NCI-H345 (cell line): ENCODE measurements at regions not wholly inside any gene's neighbourhood (a gene's known extent, or its start where the extent isn't known, plus 50 kb on each side); places are given as distances from the start of the nearest gene placed in this dataset.
A peak's percentile ranks its signal among the peaks of the same experiment; 100 is the strongest.

Experiments
- DNase-seq: peaks from one replicate; lab custom pipeline; 2025; lab: John Stamatoyannopoulos, UW

DNA sequence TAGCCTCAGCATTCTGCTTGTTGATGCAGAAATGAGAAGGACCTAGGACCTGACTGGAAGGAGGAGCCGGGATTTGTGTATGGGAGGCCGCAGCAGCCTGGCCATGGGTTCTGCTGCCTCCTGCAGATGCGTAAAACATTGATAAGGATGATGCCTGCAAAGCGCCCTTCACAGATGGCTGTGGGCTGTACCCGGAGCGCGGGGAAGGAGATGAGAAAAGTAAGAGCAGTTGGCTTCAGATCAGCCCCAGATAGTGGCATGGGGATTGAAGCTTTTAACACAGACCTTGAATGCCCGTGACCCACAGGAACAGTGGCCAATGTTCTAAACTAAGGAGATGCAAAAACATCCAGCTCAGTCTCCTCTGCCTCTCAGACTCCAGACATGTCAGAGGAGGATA lies 136.4 kb upstream of the KCNG1 start:
- DNase-seq: no peak

GRCh38 chr20:51158226-51158625 lies 135.3 kb upstream of the KCNG1 start:
- no peak for DNase-seq

DNA sequence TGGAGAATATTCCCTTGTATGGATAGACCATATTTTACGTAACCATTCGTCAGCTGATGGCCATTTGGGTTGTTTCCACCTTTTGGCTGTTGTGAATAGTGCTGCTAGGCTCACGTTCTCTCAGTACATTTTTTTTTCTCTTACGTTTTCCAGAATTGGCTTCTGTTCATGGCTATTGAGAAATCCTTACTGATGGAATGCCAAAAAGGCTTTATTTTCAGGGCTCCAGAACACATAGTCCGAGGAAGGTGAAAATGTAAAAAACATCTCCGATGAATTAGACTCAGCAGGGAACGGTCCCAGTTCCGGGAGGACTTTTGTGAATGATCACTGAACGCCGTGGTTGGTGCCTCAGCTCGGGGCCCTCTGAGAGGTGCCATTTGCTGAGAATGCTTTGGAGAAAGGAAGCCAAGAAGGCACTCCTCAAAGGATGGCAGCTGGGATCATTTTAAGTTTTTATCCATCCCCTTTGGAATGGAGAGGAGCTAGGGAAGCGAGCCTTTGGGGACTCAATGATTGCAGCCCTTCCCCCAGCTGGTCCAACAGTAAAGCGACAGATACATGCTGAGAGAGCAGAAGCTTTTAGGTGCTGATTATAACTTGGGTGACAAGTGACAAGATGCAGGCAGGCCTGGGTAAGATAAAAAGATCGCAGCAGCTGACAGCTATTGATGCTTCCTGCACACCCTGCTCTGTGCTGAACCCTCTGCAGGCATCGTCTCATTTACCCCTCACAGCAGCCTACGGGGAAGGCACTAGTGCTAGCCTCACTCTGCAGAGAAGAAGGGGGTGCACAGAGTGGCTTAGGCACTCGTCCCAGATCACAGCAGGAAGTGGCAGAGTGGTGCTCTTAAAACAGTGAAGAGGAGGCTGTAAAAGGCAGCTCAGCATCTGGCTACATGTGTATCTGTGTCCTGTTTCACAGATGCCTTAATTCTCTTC lies 133.4 kb upstream of the KCNG1 start:
- DNase-seq: peak; percentile 89

GRCh38 chr20:51154708-51155690 lies 132.1 kb upstream of the KCNG1 start:
- no peak for DNase-seq

DNA sequence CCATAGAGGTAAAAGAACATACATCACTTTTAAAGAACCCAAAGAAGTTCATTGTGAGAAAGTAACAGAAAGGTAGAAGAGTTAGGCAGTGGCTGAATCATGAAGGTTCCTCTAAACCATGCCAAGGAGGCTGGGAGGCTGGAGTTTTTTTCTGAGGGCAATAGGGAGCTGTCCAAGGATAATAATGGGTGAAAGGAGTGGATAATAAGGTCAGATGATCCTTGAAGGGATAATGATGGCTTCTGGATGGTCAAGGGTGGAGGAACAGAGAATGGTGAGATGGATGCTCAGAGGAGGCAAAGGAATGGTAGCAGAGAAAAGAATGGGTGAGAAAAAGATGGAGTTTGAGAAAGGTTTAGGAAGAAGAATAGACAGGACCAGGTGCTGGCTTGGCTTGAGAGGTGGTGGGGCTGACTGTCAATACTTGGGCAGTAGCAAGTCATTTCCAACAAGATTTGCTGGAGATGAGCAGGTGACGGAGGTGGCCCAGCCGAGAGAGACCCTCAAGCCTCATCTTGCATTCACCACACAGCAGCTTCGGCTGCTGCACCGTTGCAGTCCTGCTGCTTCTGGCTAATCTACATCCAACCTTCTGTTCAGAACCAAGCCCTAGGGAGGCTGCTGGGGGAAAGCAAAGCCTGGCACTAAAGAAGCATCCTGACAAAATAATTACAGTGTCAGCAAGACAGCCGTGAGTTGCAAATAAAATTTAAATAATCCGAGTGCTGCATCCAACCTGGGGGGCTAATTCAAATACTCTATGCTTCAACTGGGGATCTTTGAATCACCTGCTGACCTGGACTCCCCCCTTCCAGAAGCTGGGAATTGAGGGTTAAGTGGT lies 131.2 kb upstream of the KCNG1 start:
- no peak for DNase-seq

DNA sequence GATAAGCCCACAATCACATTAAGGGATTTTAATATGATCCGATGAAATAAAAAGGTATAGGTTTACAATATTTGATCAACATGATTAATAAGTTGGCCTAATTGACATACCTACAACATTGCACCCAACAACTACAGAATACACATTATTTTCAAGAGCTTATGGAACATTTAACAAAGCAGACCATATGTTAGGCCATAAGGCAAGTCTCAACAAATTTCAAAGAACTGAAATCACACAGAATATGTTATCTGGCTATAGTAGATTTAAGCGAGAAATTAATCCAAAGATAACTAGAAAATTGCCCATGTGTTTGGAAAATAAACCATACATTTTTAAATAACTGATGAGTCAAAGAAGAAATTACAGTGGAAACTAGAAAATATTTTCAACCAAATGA lies 126.0 kb upstream of the KCNG1 start:
- DNase-seq: no peak

- DNase-seq: no peak
Observed at GRCh38 chr20:51144476-51144875, 121.6 kb upstream of the KCNG1 start.

- no peak for DNase-seq
Observed at GRCh38 chr20:51143652-51144051, 120.7 kb upstream of the KCNG1 start.

GRCh38 chr20:51142448-51142847 lies 119.5 kb upstream of the KCNG1 start:
- no peak for DNase-seq

GRCh38 chr20:51140671-51141070 lies 117.8 kb upstream of the KCNG1 start:
- no peak for DNase-seq

GRCh38 chr20:51139891-51140290 lies 117.0 kb upstream of the KCNG1 start:
- no peak for DNase-seq

GRCh38 chr20:51138576-51138975 lies 115.7 kb upstream of the KCNG1 start:
- no peak for DNase-seq

DNA sequence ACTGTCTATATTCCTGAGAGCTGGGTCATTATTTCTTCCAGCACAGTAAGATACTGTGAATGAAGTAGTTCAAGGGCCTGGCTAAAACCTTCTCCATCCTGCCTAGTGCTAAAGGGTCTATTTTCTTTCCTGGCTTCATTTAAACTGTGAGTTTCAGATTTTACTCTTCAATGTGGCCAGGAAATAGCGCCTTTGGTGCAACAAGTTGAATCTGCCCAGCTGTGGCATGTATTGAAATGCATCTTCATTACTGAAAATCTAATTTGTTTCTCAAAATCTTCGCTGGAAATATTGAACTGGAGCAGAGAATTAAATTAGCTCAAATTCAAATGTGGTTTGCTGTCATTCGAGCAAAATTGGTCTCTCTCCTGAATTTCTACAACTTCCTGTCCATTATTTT lies 114.6 kb upstream of the KCNG1 start:
- no peak for DNase-seq

DNA sequence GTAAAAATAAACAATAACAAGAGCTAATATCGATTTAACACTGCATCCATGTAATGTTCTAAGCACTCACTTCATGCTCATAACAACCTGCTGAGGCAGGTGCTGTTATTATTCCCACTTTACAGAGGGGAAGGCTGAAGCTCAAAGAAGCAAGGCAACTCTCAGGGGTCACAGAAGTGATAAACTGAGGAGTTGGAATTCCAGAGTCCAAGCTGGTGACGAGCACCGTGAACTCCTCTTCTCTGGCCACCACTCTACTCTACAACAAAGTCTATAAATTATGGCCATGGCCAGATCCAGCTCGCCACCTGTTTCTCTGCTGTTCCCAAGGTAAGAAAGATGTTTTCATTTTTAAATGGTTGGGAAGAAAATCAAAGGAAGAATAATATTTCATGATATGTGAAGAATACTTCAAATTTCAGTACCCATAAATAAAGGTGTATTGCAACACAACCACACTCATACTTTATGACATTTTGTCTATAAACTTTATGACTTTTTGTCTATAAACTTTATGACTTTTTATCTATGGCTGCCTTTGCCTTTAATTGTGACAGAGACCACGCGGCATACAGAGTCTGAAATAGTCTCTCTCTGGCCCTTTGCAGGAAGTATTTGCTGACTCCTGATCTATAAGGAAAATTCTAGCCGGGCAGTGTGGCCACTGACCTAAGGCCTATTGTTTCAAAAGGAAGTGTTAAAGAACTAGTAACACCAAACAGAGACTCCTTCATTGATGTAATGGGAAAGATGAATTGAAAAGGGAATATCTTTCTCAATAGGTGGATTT lies 113.2 kb upstream of the KCNG1 start:
- DNase-seq: no peak

GRCh38 chr20:51134405-51134804 lies 111.5 kb upstream of the KCNG1 start:
- DNase-seq: no peak

DNA sequence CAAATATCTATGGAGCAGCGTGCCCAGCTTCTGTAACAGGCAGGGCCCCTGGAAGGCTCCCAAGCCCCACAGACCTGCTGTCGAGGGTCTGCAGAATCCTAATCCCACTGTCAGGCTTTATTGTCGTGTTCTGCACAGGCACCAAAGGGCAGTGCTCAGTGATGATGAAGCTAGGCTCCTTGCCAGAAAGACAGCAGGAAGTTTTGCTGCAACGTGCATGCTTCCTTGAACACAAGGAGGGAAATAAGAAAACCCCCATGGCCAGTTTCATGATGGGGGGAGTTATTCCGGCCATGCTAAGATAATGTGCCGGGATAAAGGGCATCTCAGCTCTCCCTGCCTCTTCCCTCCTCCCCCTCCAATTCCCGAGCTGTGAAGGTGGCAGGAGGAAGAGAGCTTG lies 109.4 kb upstream of the KCNG1 start:
- no peak for DNase-seq

- no peak for DNase-seq
Observed at GRCh38 chr20:51131811-51132210, 108.9 kb upstream of the KCNG1 start.

GRCh38 chr20:51129147-51129776 lies 106.4 kb upstream of the KCNG1 start:
- no peak for DNase-seq

DNA sequence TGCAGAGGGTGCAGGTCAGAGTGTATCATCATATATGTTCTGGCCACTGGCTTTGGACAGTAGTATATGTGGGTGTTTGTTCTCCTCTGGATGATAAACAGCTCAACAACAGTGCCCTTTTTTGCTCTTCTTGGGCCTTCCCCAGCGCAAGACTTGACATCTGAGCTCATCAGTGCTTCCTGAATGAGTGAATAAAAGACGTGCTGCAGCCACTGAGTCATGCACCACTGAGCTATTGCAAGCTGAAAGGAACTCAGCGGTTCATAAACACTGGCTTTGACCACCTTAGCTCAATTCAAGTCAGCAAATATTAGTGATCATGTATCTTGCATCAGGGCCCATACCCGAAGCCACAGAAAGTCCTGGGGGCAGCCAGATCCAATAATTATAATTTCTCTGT lies 105.3 kb upstream of the KCNG1 start:
- no peak for DNase-seq

GRCh38 chr20:51127713-51128112 lies 104.8 kb upstream of the KCNG1 start:
- DNase-seq: no peak

DNA sequence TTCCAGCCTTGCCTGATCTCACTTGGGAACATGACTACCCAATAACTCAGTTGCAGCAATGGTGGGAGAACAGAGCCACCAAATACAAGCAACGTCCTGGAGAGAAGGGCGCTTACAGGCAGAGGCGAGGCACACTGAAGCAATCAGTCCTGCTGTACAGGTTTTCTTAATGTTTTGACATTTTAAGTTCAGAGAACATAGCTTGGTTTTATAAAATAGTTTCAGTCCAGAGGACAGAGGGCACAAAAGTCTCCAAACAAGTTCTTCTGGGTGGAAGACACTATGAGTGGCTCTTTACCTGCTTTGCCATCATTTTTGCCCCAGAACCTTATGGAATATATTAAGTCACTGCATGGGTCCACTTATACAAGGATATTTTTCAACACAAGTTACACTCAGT lies 103.4 kb upstream of the KCNG1 start:
- DNase-seq: no peak
